ENCODE measurements at regions not wholly inside any gene's neighbourhood (a gene's known extent, or its start where the extent isn't known, plus 50 kb on each side); places are given as distances from the start of the nearest gene placed in this dataset.
"Not testable (repeated sequence)": the region's sequence is repeated elsewhere in the genome, so short reads cannot be mapped to it uniquely, and the experiment has no call there.

GRCh38 chr12:112710414-112710813 is 81.1 kb upstream of the RPH3A start:
- no peak for DNase-seq (ENCODE audit: low read depth in 2 of 2)

DNA sequence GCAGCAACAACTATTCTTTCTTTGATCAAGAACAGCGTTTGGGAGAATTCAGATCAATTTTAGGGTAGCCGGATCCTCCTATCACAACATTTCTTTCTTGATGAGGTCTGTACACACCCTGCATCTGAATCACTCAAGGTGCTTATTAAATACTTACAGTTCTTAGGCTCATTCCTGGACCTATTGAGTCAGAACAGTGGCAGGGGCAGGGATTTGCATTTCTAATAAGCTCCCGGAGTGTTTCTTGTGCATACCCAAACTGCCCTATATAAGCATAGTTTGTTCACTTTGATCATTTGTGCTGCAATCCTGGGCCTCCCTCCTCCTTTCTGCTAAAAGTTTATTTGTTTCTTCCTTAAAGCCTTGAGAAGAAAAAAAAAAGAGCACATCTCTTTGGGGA is 80.5 kb upstream of the RPH3A start:
- no peak for DNase-seq (ENCODE audit: low read depth in 2 of 2)

GRCh38 chr12:112711507-112711906 is 80.0 kb upstream of the RPH3A start:
- no peak for DNase-seq (ENCODE audit: low read depth in 2 of 2)

- not testable (repeated sequence) for DNase-seq (ENCODE audit: low read depth in 2 of 2)
Observed at GRCh38 chr12:112712751-112713150, 78.8 kb upstream of the RPH3A start.

- DNase-seq (ENCODE audit: low read depth in 2 of 2) = no peak
Observed at GRCh38 chr12:112713471-112713870, 78.1 kb upstream of the RPH3A start.

- no peak for DNase-seq (ENCODE audit: low read depth in 2 of 2)
Observed at GRCh38 chr12:112714166-112714710, 77.3 kb upstream of the RPH3A start.

- no peak for DNase-seq (ENCODE audit: low read depth in 2 of 2)
Observed at GRCh38 chr12:112716099-112717093, 75.2 kb upstream of the RPH3A start.

DNA sequence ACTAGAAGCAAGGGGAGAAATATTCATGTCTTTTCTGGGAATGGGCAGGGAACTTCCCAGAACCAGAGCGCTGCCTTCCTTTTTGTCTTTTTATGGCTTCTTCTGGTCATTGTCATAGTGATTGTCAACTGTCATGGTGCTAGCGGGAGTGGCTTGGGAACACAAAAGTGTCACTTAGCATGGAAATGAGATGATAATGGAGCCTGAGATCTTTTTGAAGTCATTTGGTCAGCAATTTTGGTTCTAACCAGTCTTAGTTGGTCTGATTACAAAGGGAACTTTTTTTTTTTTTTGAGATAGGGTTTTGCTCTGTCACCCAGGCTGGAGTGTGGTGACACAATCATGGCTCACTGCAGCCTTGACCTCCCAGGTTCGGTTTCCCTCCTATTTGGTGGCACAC is 62.7 kb upstream of the RPH3A start:
- DNase-seq (ENCODE audit: low read depth in 2 of 2) = no peak

DNA sequence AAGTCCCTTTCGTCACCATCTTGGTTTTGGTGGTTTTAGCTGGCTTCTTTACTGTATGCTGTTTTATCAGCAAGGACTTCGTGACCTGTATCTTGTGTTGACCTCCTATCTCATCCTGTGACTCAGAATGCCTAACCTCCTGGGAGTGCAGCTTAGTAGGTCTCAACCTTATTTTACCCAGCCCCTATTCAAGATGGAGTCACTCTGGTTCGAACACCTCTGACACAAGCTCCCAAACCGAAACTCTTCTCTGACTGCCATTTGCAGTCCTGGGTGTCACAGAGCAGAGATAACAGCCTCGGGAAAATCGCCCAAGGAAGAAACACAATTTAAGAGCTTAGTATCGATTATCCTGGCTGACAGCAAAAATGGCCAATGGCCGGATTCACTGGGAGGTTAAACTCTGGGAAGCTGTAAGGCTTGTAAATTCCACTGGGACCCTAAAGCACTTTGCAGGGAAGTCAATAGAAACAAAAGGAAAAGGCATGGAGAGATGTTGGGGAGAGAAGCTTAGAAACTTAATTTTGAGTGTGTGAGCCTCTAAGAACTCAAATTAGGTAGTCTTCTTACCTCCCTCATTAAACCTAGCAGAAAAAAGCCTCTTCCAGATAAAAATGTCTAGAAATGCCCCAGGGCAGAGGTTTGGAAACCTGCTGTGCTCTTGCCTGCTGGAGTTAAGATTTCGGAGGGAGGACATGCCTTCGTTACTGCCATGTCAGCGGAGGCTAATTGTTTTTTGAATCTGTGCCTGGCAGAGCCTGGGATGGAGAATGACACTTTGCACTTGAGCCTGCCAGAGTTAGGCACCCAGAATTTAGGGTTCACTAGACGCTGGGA is 56.5 kb upstream of the RPH3A start:
- no peak for DNase-seq (ENCODE audit: low read depth in 2 of 2)

DNA sequence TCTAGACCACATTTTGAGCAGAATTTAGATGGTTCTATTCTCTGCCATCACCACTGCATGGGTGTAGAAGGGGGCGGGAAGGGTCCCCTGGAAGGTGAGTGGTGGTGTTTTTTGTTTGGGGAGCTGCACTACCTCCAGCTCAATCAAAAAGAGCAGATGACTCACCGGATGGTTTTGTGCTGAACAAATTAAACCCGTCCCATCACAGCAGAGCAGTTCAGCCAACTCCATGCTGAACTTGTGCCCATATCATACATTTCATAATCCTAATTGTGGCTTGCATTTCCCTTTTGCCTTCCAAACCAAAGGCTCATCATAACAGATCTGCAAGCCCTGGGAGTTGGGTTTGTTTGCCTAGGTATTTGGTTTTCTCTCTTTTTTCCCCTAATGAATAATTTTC is 53.0 kb upstream of the RPH3A start:
- DNase-seq (ENCODE audit: low read depth in 2 of 2) = no peak

DNA sequence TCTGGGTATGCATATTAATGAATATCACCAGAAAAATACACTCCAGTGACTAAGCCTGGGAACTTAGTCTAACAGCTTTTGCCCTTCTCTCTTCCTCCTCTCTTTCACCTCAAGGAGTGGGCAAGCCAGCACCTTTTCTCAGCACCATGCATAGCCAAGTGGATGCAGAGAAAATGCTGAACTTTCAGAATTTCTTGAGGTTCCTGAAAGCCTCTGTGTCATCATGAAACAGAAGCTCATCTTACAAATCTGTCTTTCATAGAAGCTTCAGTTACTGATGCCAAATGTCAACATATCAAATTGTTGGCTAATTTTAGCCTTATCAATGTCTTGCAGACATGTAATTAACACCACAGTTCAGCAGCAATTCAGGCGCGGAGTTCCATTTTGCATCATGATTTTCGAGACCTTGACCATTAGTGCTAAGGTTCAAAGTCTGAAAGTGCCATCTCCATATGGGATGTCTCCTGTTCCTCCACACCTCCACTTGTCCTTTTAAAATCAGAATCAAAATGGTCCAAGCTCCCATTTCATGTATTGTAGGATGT is 51.1 kb upstream of the RPH3A start:
- no peak for DNase-seq (ENCODE audit: low read depth in 2 of 2)

DNA sequence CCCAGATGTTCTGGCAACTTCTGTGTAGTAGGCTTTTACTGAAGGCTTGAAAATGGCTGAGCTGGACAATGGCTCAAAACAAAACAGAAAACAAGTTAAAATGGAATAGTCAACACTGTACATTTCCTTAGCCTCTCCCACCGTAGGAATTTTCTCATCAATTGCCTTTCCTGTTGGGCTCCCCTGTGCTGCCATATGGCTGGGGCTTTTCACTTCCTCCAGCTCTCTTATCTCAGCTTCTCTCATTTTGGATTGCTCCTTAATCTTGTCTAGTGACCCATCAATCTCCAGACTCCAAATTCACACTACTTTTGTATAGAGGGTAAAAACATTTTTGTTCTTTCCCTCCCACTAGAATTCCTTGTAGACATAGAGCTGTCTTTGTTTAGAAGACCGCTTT is 50.4 kb upstream of the RPH3A start:
- DNase-seq (ENCODE audit: low read depth in 2 of 2) = no peak

Data from stimulated activated CD4-positive, alpha-beta T cell treated with anti-CD3 and anti-CD28 coated beads, Interleukin-4, amount 100 ng/mL, for 48 hours (primary cell).